ENCODE measurements at regions not wholly inside any gene's neighbourhood (a gene's known extent, or its start where the extent isn't known, plus 50 kb on each side); places are given as distances from the start of the nearest gene placed in this dataset.

DNA sequence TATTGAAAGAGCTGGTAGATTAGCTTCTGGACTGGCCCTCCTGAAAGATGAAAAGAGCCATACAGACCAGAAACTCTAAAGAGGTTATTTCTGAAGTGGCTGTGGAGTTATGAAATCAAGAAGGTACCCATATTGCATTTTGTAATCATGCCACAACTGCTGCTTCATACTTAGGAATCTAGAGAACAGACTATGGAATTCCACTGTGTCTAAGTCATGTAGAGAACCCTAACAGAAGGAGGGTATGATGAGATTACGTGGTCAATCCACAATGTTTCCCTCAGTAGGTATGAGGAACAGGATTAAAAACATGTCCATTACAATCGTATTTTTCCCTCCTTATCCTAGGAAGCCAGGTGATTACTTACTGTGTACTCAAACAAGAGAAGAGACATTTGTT is 708.8 kb downstream of the RERGL start:
- no peaks in the 10 kb centered on the region for H3K27me3 ChIP-seq
- no peaks in the 10 kb centered on the region for H3K36me3 ChIP-seq
- TF ChIP-seq, protein P1, sequence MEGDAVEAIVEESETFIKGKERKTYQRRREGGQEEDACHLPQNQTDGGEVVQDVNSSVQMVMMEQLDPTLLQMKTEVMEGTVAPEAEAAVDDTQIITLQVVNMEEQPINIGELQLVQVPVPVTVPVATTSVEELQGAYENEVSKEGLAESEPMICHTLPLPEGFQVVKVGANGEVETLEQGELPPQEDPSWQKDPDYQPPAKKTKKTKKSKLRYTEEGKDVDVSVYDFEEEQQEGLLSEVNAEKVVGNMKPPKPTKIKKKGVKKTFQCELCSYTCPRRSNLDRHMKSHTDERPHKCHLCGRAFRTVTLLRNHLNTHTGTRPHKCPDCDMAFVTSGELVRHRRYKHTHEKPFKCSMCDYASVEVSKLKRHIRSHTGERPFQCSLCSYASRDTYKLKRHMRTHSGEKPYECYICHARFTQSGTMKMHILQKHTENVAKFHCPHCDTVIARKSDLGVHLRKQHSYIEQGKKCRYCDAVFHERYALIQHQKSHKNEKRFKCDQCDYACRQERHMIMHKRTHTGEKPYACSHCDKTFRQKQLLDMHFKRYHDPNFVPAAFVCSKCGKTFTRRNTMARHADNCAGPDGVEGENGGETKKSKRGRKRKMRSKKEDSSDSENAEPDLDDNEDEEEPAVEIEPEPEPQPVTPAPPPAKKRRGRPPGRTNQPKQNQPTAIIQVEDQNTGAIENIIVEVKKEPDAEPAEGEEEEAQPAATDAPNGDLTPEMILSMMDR (IDR thresholded peaks at IDR 0.05): no peak
- DNase-seq: no peak
- no peak overlapping the region for H3K4me3 ChIP-seq
- no peak overlapping the region for H3K27ac ChIP-seq
- H3K4me1 ChIP-seq: no peaks in the 10 kb centered on the region
- intact Hi-C loops (cut with DNase I; ENCODE audit: low total_unique reads): no loop called here
- no peaks in the 10 kb centered on the region for H3K9me3 ChIP-seq

GRCh38 chr12:17372508-17372907 is 717.5 kb downstream of the RERGL start:
- Histone ChIP-seq H3K27me3 (no peaks in the 10 kb centered on the region), H3K36me3 (no peaks in the 10 kb centered on the region), H3K9me3 (no peaks in the 10 kb centered on the region), H3K4me3 (no peak overlapping the region), H3K4me1 (no peaks in the 10 kb centered on the region), H3K27ac (no peak overlapping the region)
- no peak for DNase-seq
- TF ChIP-seq, protein P1 (IDR thresholded peaks at IDR 0.05): no peak
- intact Hi-C loops (cut with DNase I; ENCODE audit: low total_unique reads): no loop called here

GRCh38 chr12:17371491-17372215 is 718.3 kb downstream of the RERGL start:
- no peaks in the 10 kb centered on the region for H3K36me3 ChIP-seq
- no peaks in the 10 kb centered on the region for H3K4me1 ChIP-seq
- no peaks in the 10 kb centered on the region for H3K9me3 ChIP-seq
- intact Hi-C loops (cut with DNase I; ENCODE audit: low total_unique reads): no loop called here
- TF ChIP-seq, protein P1 (IDR thresholded peaks at IDR 0.05): no peak
- no peak overlapping the region for H3K4me3 ChIP-seq
- no peaks in the 10 kb centered on the region for H3K27me3 ChIP-seq
- no peak for DNase-seq
- H3K27ac ChIP-seq: no peak overlapping the region

- Histone ChIP-seq H3K4me1 (no peaks in the 10 kb centered on the region), H3K36me3 (no peaks in the 10 kb centered on the region), H3K9me3 (no peaks in the 10 kb centered on the region), H3K27ac (no peak overlapping the region), H3K4me3 (no peak overlapping the region), H3K27me3 (no peaks in the 10 kb centered on the region)
- TF ChIP-seq, protein P1 (IDR thresholded peaks at IDR 0.05): no peak
- intact Hi-C loops (cut with DNase I; ENCODE audit: low total_unique reads): no loop called here
- no peak for DNase-seq
Measured at GRCh38 chr12:17370621-17371020, 719.4 kb downstream of the RERGL start.

GRCh38 chr12:17369556-17369955 is 720.4 kb downstream of the RERGL start:
- Histone ChIP-seq H3K27me3 (no peaks in the 10 kb centered on the region), H3K36me3 (no peaks in the 10 kb centered on the region), H3K4me3 (no peak overlapping the region), H3K27ac (no peak overlapping the region), H3K9me3 (no peaks in the 10 kb centered on the region), H3K4me1 (no peaks in the 10 kb centered on the region)
- intact Hi-C loops (cut with DNase I; ENCODE audit: low total_unique reads): no loop called here
- no peak for DNase-seq
- TF ChIP-seq, protein P1 (IDR thresholded peaks at IDR 0.05): no peak

GRCh38 chr12:17361224-17361623 is 728.8 kb downstream of the RERGL start:
- DNase-seq: no peak
- Histone ChIP-seq H3K36me3 (no peaks in the 10 kb centered on the region), H3K4me3 (no peak overlapping the region), H3K27me3 (no peaks in the 10 kb centered on the region), H3K27ac (no peak overlapping the region), H3K4me1 (no peaks in the 10 kb centered on the region), H3K9me3 (no peaks in the 10 kb centered on the region)
- TF ChIP-seq, protein P1 (IDR thresholded peaks at IDR 0.05): no peak
- intact Hi-C loops (cut with DNase I; ENCODE audit: low total_unique reads): no loop called here

Data from tibial artery (tissue), 4 donors.